ENCODE measurements at regions not wholly inside any gene's neighbourhood (a gene's known extent, or its start where the extent isn't known, plus 50 kb on each side); places are given as distances from the start of the nearest gene placed in this dataset.

DNA sequence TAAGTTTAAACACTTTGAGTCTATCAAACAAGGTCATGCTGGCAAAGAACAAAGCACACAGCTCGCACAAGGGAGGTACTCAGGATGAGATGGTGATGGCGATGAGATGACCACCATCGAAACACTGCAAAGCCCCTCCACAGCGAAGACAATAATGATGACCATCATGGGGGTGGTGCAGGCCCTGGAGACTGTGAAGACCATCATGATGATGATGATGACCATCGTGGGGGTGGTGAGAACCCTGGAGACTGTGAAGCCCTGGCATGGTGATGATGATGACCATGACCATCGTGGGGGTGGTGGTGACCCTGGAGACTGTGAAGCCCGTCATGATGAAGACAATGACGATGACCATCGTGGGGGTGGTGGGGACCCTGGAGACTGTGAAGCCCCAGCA lies 81.6 kb upstream of the SALL3 start:
- TF ChIP-seq CTBP1 (IDR thresholded peaks at IDR 0.05; ENCODE audit: borderline replicate concordance) (no peak), BHLHE40 (IDR thresholded peaks at IDR 0.05; ENCODE audit: borderline replicate concordance) (no peak), FOXK2 (IDR thresholded peaks at IDR 0.05) (no peak), NFRKB (IDR thresholded peaks at IDR 0.05) (no peak), SP1 (IDR thresholded peaks at IDR 0.05) (no peak), FOXM1 (IDR thresholded peaks at IDR 0.05; ENCODE audit: borderline replicate concordance) (no peak), TARDBP (IDR thresholded peaks at IDR 0.05) (no peak), FOXA1 (IDR thresholded peaks at IDR 0.05) (no peak), ZNF384 (IDR thresholded peaks at IDR 0.05) (no peak)
